ENCODE measurements at regions not wholly inside any gene's neighbourhood (a gene's known extent, or its start where the extent isn't known, plus 50 kb on each side); places are given as distances from the start of the nearest gene placed in this dataset.

GRCh38 chr6:98395610-98396166, 438.7 kb upstream of the POU3F2 start (continued):
- TF ChIP-seq RAD21 (IDR thresholded peaks at IDR 0.05 in 1 of 2, conservative IDR thresholded peaks at IDR 0.05 in 1 of 2; ENCODE audit: low read depth in 2 of 2, low read length in 2 of 2) (no peak), CEBPB (IDR thresholded peaks at IDR 0.05; ENCODE audit: low read depth, low read length) (no peak), JUND (IDR thresholded peaks at IDR 0.05; ENCODE audit: low read length) (no peak), POLR2AphosphoS5 (IDR thresholded peaks at IDR 0.05; ENCODE audit: low read depth, low read length) (no peak), SIX5 (IDR thresholded peaks at IDR 0.05; ENCODE audit: low read depth, low read length) (no peak)
